Endothelial cell of umbilical vein (primary cell): ENCODE measurements at regions not wholly inside any gene's neighbourhood (a gene's known extent, or its start where the extent isn't known, plus 50 kb on each side); places are given as distances from the start of the nearest gene placed in this dataset.

ENCODE experiments used
- BruUV-seq: library from RNA; stranded (reverse); fragments of 400-500 nt; replicated peaks from 2 replicates; lab custom pipeline; 2021; lab: Mats Ljungman, UMichigan
- CTCF ChIA-PET: fragments of 300-600, 350-600 bp; sonication (Branson Sonifier 250); formaldehyde crosslinking; loops from one replicate; lab custom pipeline; 2021; ENCODE audit warnings: antibody characterized with exemption, inconsistent platforms; lab: Charles Lee
- POLR2A ChIA-PET: fragments of 300-600, 350-600 bp; sonication (Branson Sonifier 250); formaldehyde crosslinking; loops from one replicate; lab custom pipeline; 2021; ENCODE audit warnings: antibody characterized with exemption, inconsistent platforms; lab: Charles Lee
- DNase-seq: peaks from one replicate; pipeline ENCODE4 v3.0.0-alpha.2; 2011; ENCODE audit warnings: low read depth, low spot score
- FAIRE-seq: peaks from 2 replicates; lab custom pipeline; 2011; peaks lifted over from hg19 to GRCh38; lab: Jason Lieb, UNC
- H2AFZ ChIP-seq: 2 replicates; pipeline ENCODE4 v1.6.0; 2012; ENCODE audit warnings: low read depth, low read length, control low read depth, inconsistent platforms
- H3K27ac ChIP-seq: 2 replicates; pipeline ENCODE4 v1.5.1; 2011; ENCODE audit warnings: low read depth, mild to moderate bottlenecking, control low read depth, low read length, moderate library complexity; ENCODE audit not compliant: insufficient read depth
- H3K27me3 ChIP-seq, 2 experiments: 2 replicates each; pipeline versions ENCODE4 v1.6.0 to v1.6.1; 2011; ENCODE audit warnings: low read length in 2 of 2, mixed read lengths in 1 of 2; ENCODE audit not compliant: control insufficient read depth in 2 of 2, insufficient read depth in 2 of 2
- H3K36me3 ChIP-seq, 2 experiments: 2 replicates in 1 of 2; 3 replicates in 1 of 2; pipeline ENCODE4 v1.5.1; 2011; ENCODE audit warnings: low read length in 2 of 2, mild to moderate bottlenecking in 1 of 2, moderate library complexity in 1 of 2; ENCODE audit not compliant: control insufficient read depth in 2 of 2, insufficient read depth in 2 of 2; ENCODE audit errors: extremely low read depth in 1 of 2
- H3K4me1 ChIP-seq: 3 replicates; pipeline ENCODE4 v1.5.1; 2011; ENCODE audit warnings: mild to moderate bottlenecking, low read length; ENCODE audit not compliant: control insufficient read depth, insufficient read depth; ENCODE audit errors: extremely low read depth
- H3K4me2 ChIP-seq: 2 replicates; pipeline ENCODE4 v1.6.1; 2011; ENCODE audit warnings: low read length, control low read depth, mixed read lengths; ENCODE audit not compliant: insufficient read depth
- H3K4me3 ChIP-seq, 3 experiments: fragments of 200-600 bp in 1 of 3; sonication (generic), shearing (Covaris generic) in 1 of 3; replicated peaks in 1 of 3; 2 replicates each; pipeline ENCODE4 v1.5.1; 2011 to 2016; ENCODE audit warnings: control low read depth in 3 of 3, low read length in 3 of 3, mild to moderate bottlenecking in 2 of 3, inconsistent platforms in 1 of 3, low read depth in 1 of 3, moderate library complexity in 1 of 3; ENCODE audit not compliant: insufficient read depth in 1 of 3
- H3K79me2 ChIP-seq: 2 replicates; pipeline ENCODE4 v1.6.0; 2012; ENCODE audit warnings: low read length, inconsistent platforms; ENCODE audit not compliant: control insufficient read depth, insufficient read depth
- H3K9ac ChIP-seq: replicated peaks from 2 replicates; pipeline ENCODE3; 2011; ENCODE audit warnings: low read length, control low read depth; ENCODE audit not compliant: insufficient read depth; ENCODE audit errors: extremely low read depth
- H3K9me1 ChIP-seq: replicated peaks from 3 replicates; pipeline ENCODE4 v1.6.0; 2011; ENCODE audit warnings: mild to moderate bottlenecking, low read length; ENCODE audit not compliant: control insufficient read depth, insufficient read depth; ENCODE audit errors: extremely low read depth
- H3K9me3 ChIP-seq: replicated peaks from 2 replicates; pipeline ENCODE4 v1.5.1; 2012; ENCODE audit warnings: low read length, inconsistent platforms; ENCODE audit not compliant: control insufficient read depth, insufficient read depth
- H4K20me1 ChIP-seq: replicated peaks from 2 replicates; pipeline ENCODE3; 2011; ENCODE audit warnings: mild to moderate bottlenecking, low read length; ENCODE audit not compliant: control insufficient read depth, insufficient read depth; ENCODE audit errors: extremely low read depth
- CTCF ChIP-seq, 2 donors: IDR thresholded peaks; 1 replicate in 1 of 2; 2 replicates in 1 of 2; pipeline ENCODE4 v1.5.1; 2011; ENCODE audit warnings: low read length in 2 of 2, mild to moderate bottlenecking in 2 of 2, moderate library complexity in 2 of 2, control low read depth in 1 of 2, inconsistent platforms in 1 of 2, low read depth in 1 of 2; ENCODE audit not compliant: insufficient read depth in 1 of 2; ENCODE audit errors: extremely low read depth in 1 of 2
- MYC ChIP-seq: IDR thresholded peaks from one replicate; pipeline ENCODE4 v1.6.1; 2011; ENCODE audit warnings: mild to moderate bottlenecking, low read depth, low read length
- POLR2A ChIP-seq: IDR thresholded peaks from 2 replicates; pipeline ENCODE4 v1.6.1; 2012; ENCODE audit warnings: low read depth, mild to moderate bottlenecking, control low read depth, low read length
- POLR2AphosphoS5 ChIP-seq: IDR thresholded peaks from 2 replicates; pipeline ENCODE4 v1.6.1; 2012; ENCODE audit warnings: low read depth, mild to moderate bottlenecking, control low read depth, low read length, moderate library complexity; ENCODE audit not compliant: insufficient read depth
- dilution Hi-C: fragments of 300-500 bp; cut with MboI; formaldehyde crosslinking; loops from one replicate; pipeline ENCODE4 v1.15.0; 2019; ENCODE audit warnings: low sequenced_read_pairs; ENCODE audit not compliant: extremely low pct_ligation_motif_present
- intact Hi-C: fragments of 100-400 bp; cut with micrococcal nuclease; formaldehyde crosslinking; loops from one replicate; pipeline ENCODE4 v1.10.0; 2022

GRCh38 chr20:60331688-60332300 is 373.6 kb downstream of the CDH26 start:
- no peaks in the 10 kb centered on the region for H3K4me1 ChIP-seq
- no TSS peak for BruUV-seq
- TF ChIP-seq CTCF (IDR thresholded peaks at IDR 0.05; ENCODE audit: extremely low read depth in 1 of 2, insufficient read depth in 1 of 2, low read depth in 1 of 2, low read length in 2 of 2) = no peak
- H4K20me1 ChIP-seq = no peaks in the 10 kb centered on the region
- no peak for FAIRE-seq
- no peaks in the 10 kb centered on the region for H3K9me1 ChIP-seq
- intact Hi-C loops = no loop called here
- ChIA-PET POLR2A (no interaction called here), CTCF (no interaction called here)
- no peak overlapping the region for H3K27ac ChIP-seq
- no peak overlapping the region for H3K4me3 ChIP-seq
- H3K27me3 ChIP-seq = no peaks in the 10 kb centered on the region
- H3K79me2 ChIP-seq = no peaks in the 10 kb centered on the region
- no peak overlapping the region for H3K9ac ChIP-seq
- H3K9me3 ChIP-seq = peaks cover 12% of the 10 kb centered on the region
- H3K36me3 ChIP-seq = no peaks in the 10 kb centered on the region
- no peak overlapping the region for H2AFZ ChIP-seq
- H3K4me2 ChIP-seq = no peak overlapping the region
- DNase-seq = no peak
- dilution Hi-C loops = no loop called here

- no peak overlapping the region for H3K4me3 ChIP-seq
- POLR2A ChIA-PET = no interaction called here
- no peaks in the 10 kb centered on the region for H3K9me1 ChIP-seq
- no peak for TF ChIP-seq POLR2AphosphoS5
- no peak for TF ChIP-seq MYC
- no peak for TF ChIP-seq CTCF (IDR thresholded peaks at IDR 0.05; ENCODE audit: extremely low read depth in 1 of 2, insufficient read depth in 1 of 2, low read depth in 1 of 2, low read length in 2 of 2)
- no peak for TF ChIP-seq POLR2A
- no peaks in the 10 kb centered on the region for H4K20me1 ChIP-seq
- dilution Hi-C loops = no loop called here
- H3K4me1 ChIP-seq = no peaks in the 10 kb centered on the region
- H3K27me3 ChIP-seq = no peaks in the 10 kb centered on the region
- H3K79me2 ChIP-seq = no peaks in the 10 kb centered on the region
- no peak for DNase-seq
- CTCF ChIA-PET = no interaction called here
- no peaks in the 10 kb centered on the region for H3K36me3 ChIP-seq
- no peak overlapping the region for H3K4me2 ChIP-seq
- no peak overlapping the region for H3K27ac ChIP-seq
- BruUV-seq = no TSS peak
- peaks cover 10% of the 10 kb centered on the region for H3K9me3 ChIP-seq
- no peak overlapping the region for H3K9ac ChIP-seq
- intact Hi-C loops = no loop called here
- FAIRE-seq = no peak
- no peak overlapping the region for H2AFZ ChIP-seq
Observed at GRCh38 chr20:60332523-60332922, 374.3 kb downstream of the CDH26 start.
